HepG2 (cell line): ENCODE measurements at regions not wholly inside any gene's neighbourhood (a gene's known extent, or its start where the extent isn't known, plus 50 kb on each side); places are given as distances from the start of the nearest gene placed in this dataset.

Source experiments
- ATAC-seq: fragments of 200-7000 bp; cut with Tn5 transposase; 3 replicates; pipeline ENCODE4 v1.9.1; 2020; ENCODE audit warnings: mild to moderate bottlenecking, moderate library complexity
- BruUV-seq: library from RNA; stranded (reverse); fragments of 400-500 nt; replicated peaks from 2 replicates; lab custom pipeline; 2021; lab: Mats Ljungman, UMichigan
- CTCF ChIA-PET: fragments of 300-600 bp; formaldehyde crosslinking; extraction: SDS; loops from one replicate; lab custom pipeline; 2021; ENCODE audit warnings: low total read pairs, inconsistent platforms, low intra/inter-chr PET ratio; lab: Yijun Ruan, JAX
- POLR2A ChIA-PET: fragments of 350-600 bp; sonication (Branson Sonifier 250); formaldehyde crosslinking; loops from one replicate; lab custom pipeline; 2020; ENCODE audit warnings: antibody characterized with exemption, inconsistent platforms; lab: Yijun Ruan, JAX
- DNase-seq: peaks from one replicate; pipeline ENCODE4 v3.0.0-alpha.2; 2015; ENCODE audit warnings: low spot score
- FAIRE-seq: peaks from 3 replicates; lab custom pipeline; 2011; peaks lifted over from hg19 to GRCh38; lab: Jason Lieb, UNC
- H2AFZ ChIP-seq: one replicate; pipeline ENCODE4 v1.6.1; 2011; ENCODE audit warnings: low read length, inconsistent platforms
- H3K27ac ChIP-seq: fragments of 300-600 bp; 3 replicates; pipeline ENCODE4 v1.8.0; 2011; ENCODE audit warnings: mixed run types, mild to moderate bottlenecking, mixed read lengths, low read length, inconsistent platforms; ENCODE audit not compliant: insufficient read depth; ENCODE audit errors: extremely low read length
- H3K27me3 ChIP-seq, 2 experiments: fragments of 200-600 bp in 1 of 2; 2 replicates in 1 of 2; 3 replicates in 1 of 2; pipeline versions ENCODE4 v1.6.0 to v1.8.0; 2011; ENCODE audit warnings: low read length in 2 of 2, mild to moderate bottlenecking in 2 of 2, moderate library complexity in 2 of 2, inconsistent platforms in 1 of 2; ENCODE audit not compliant: insufficient read depth in 2 of 2, control insufficient read depth in 1 of 2
- H3K36me3 ChIP-seq, 2 experiments: fragments of 200-600 bp in 1 of 2; replicated peaks in 1 of 2; 2 replicates in 1 of 2; 3 replicates in 1 of 2; pipeline versions ENCODE4 v1.5.1 to v1.8.0; 2011; ENCODE audit warnings: low read length in 2 of 2, inconsistent platforms in 1 of 2; ENCODE audit not compliant: insufficient read depth in 2 of 2, control insufficient read depth in 1 of 2
- H3K4me1 ChIP-seq: 2 replicates; pipeline ENCODE4 v1.5.1; 2012; ENCODE audit warnings: low read length, inconsistent platforms; ENCODE audit not compliant: insufficient read depth
- H3K4me2 ChIP-seq: 2 replicates; pipeline ENCODE4 v1.6.0; 2011; ENCODE audit warnings: low read depth, low read length, inconsistent platforms
- H3K4me3 ChIP-seq, 3 experiments: fragments of 200-600 bp in 1 of 3; sonication (generic), shearing (Covaris generic) in 1 of 3; replicated peaks in 1 of 3; 2 replicates each; pipeline ENCODE4 v1.5.1; 2011 to 2016; ENCODE audit warnings: low read length in 3 of 3, inconsistent platforms in 2 of 3, low read depth in 2 of 3, mild to moderate bottlenecking in 2 of 3, control low read depth in 1 of 3, mixed read lengths in 1 of 3; ENCODE audit not compliant: insufficient read depth in 1 of 3
- H3K79me2 ChIP-seq: one replicate; pipeline ENCODE4 v1.6.1; 2011; ENCODE audit warnings: low read length, inconsistent platforms; ENCODE audit not compliant: insufficient read depth
- H3K9ac ChIP-seq: 2 replicates; pipeline ENCODE4 v1.6.0; 2011; ENCODE audit warnings: mild to moderate bottlenecking, low read depth, low read length, inconsistent platforms; ENCODE audit not compliant: insufficient read depth
- H3K9me3 ChIP-seq: 2 replicates; pipeline ENCODE4 v1.5.1; 2012; ENCODE audit warnings: mild to moderate bottlenecking, low read length
- H4K20me1 ChIP-seq: 2 replicates; pipeline ENCODE4 v1.6.0; 2011; ENCODE audit warnings: inconsistent platforms, mild to moderate bottlenecking, low read length, moderate library complexity; ENCODE audit not compliant: insufficient read depth
- ARHGAP35 ChIP-seq: sonication (generic); formaldehyde crosslinking; IDR thresholded peaks from 2 replicates; pipeline ENCODE4 v1.9.0; 2022; ENCODE audit warnings: mild to moderate bottlenecking, inconsistent platforms, moderate library complexity, missing genetic modification reagents, borderline replicate concordance
- BRCA1 ChIP-seq: sonication (generic); formaldehyde crosslinking; IDR thresholded peaks from 2 replicates; pipeline ENCODE4 v1.4.0; 2020; ENCODE audit warnings: missing genetic modification reagents
- MXD4 ChIP-seq: IDR thresholded peaks from 2 replicates; pipeline ENCODE4 v1.6.1; 2016; ENCODE audit warnings: mild to moderate bottlenecking, missing biosample characterization, missing genetic modification reagents
- MYNN ChIP-seq: sonication (generic); formaldehyde crosslinking; IDR thresholded peaks from 2 replicates; pipeline ENCODE4 v1.4.0; 2020; ENCODE audit warnings: mild to moderate bottlenecking, low read depth, missing genetic modification reagents
- SMARCC2 ChIP-seq: fragments of 450-650 bp; IDR thresholded peaks from 2 replicates; pipeline ENCODE4 v1.6.1; 2017; ENCODE audit warnings: antibody characterized with exemption, mild to moderate bottlenecking
- TAF1 ChIP-seq: sonication (generic); formaldehyde crosslinking; IDR thresholded peaks from 2 replicates; pipeline ENCODE4 v1.4.0; 2020; ENCODE audit warnings: missing genetic modification reagents
- THYN1 ChIP-seq: sonication (generic); formaldehyde crosslinking; IDR thresholded peaks from 2 replicates; pipeline ENCODE4 v1.8.1; 2023; ENCODE audit warnings: low read depth, mild to moderate bottlenecking, moderate library complexity, missing genetic modification reagents, borderline replicate concordance
- ZBTB1 ChIP-seq: sonication (generic); formaldehyde crosslinking; IDR thresholded peaks from 2 replicates; pipeline ENCODE4 v1.4.0; 2020; ENCODE audit warnings: missing genetic modification reagents, borderline replicate concordance
- ZNF3 ChIP-seq: IDR thresholded peaks from 2 replicates; pipeline ENCODE4 v1.7.0; 2017; ENCODE audit warnings: inconsistent platforms
- ZNF713 ChIP-seq: sonication (generic); formaldehyde crosslinking; IDR thresholded peaks from 2 replicates; pipeline ENCODE4 v1.4.0; 2020; ENCODE audit warnings: mild to moderate bottlenecking, missing genetic modification reagents
- WGBS: methylation state at CpG from one replicate; pipeline ENCODE4 v1.1.6; 2017; ENCODE audit warnings: low lambda C conversion rate; 5-methylcytosine and 5-hydroxymethylcytosine counted together
- in situ Hi-C: cut with HindIII; loops from 2 replicates; pipeline ENCODE4 v1.10.0; 2017; ENCODE audit warnings: low pct_unique_long_range_greater_than_20kb; ENCODE audit not compliant: extremely low pct_ligation_motif_present
- intact Hi-C: fragments of 100-400 bp; cut with micrococcal nuclease; formaldehyde crosslinking; loops from one replicate; pipeline ENCODE4 v1.10.0; 2022; ENCODE audit not compliant: unreplicated experiment
- TF ChIP-seq, protein P1 (sequence below): sonication (generic); formaldehyde crosslinking; IDR thresholded peaks from 2 replicates; pipeline ENCODE4 v1.5.1; 2020; ENCODE audit warnings: mild to moderate bottlenecking, missing genetic modification reagents

DNA sequence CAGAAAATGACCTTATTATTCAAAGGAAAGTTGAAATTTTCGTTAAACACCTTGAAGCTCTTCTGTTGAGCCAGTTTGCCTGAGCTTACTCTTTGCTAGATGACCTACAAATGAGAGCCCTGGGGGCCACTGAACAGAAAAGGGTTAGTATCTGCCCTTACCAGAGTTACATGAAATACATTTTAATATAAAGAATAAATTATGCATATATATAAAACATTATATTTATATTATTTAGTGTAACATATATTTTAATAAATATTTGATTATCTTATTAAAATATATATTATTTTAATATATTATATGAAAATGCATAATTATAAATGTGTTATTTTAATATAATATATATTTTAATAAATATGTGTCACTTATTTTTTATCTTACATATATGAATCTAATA, 628.4 kb upstream of the TPK1 start:
- no TSS peak for BruUV-seq

More for the DNA sequence above, 628.4 kb upstream of the TPK1 start:
- ChIA-PET CTCF (no interaction called here), POLR2A (no interaction called here)
- TF ChIP-seq ZNF3 (CRISPR knock-in tag) (no peak), ARHGAP35 (CRISPR knock-in tag) (no peak), TAF1 (CRISPR knock-in tag) (no peak), SMARCC2 (no peak), ZNF713 (CRISPR knock-in tag) (no peak), THYN1 (no peak), MYNN (CRISPR knock-in tag) (no peak), MXD4 (CRISPR knock-in tag) (no peak), ZBTB1 (no peak), BRCA1 (CRISPR knock-in tag) (no peak)
- TF ChIP-seq, protein P1, sequence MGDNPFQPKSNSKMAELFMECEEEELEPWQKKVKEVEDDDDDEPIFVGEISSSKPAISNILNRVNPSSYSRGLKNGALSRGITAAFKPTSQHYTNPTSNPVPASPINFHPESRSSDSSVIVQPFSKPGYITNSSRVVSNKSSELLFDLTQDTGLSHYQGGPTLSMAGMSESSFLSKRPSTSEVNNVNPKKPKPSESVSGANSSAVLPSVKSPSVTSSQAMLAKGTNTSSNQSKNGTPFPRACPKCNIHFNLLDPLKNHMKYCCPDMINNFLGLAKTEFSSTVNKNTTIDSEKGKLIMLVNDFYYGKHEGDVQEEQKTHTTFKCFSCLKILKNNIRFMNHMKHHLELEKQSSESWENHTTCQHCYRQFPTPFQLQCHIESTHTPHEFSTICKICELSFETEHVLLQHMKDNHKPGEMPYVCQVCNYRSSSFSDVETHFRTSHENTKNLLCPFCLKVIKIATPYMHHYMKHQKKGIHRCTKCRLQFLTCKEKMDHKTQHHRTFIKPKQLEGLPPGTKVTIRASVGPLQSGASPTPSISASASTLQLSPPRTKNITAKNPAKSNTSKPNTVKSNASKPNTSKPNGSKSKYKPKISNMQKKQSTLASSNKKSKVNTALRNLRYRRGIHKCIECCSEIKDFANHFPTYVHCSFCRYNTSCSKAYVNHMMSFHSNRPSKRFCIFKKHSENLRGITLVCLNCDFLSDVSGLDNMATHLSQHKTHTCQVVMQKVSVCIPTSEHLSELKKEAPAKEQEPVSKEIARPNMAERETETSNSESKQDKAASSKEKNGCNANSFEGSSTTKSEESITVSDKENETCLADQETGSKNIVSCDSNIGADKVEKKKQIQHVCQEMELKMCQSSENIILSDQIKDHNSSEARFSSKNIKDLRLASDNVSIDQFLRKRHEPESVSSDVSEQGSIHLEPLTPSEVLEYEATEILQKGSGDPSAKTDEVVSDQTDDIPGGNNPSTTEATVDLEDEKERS: no peak
- no peaks in the 10 kb centered on the region for H4K20me1 ChIP-seq
- in situ Hi-C loops: no loop called here
- no peak overlapping the region for H3K4me3 ChIP-seq
- H3K4me1 ChIP-seq: no peaks in the 10 kb centered on the region
- DNase-seq (no peak), ATAC-seq (no peak), FAIRE-seq (no peak)
- H3K9ac ChIP-seq: no peak overlapping the region
- 0% methylated on average over 1 of the region's 1 CpG for WGBS
- no peaks in the 10 kb centered on the region for H3K27me3 ChIP-seq
- intact Hi-C loops: no loop called here
- peaks cover 91% of the 10 kb centered on the region for H3K9me3 ChIP-seq
- H2AFZ ChIP-seq: no peak overlapping the region
- no peak overlapping the region for H3K27ac ChIP-seq
- no peaks in the 10 kb centered on the region for H3K79me2 ChIP-seq
- H3K4me2 ChIP-seq: no peak overlapping the region
- no peaks in the 10 kb centered on the region for H3K36me3 ChIP-seq
